Testis (tissue), 2 donors: ENCODE measurements at regions not wholly inside any gene's neighbourhood (a gene's known extent, or its start where the extent isn't known, plus 50 kb on each side); places are given as distances from the start of the nearest gene placed in this dataset.

ENCODE experiments used
- CTCF ChIP-seq, 3 experiments: fragments of 450-650 bp in 2 of 3; fragments of 200-600 bp in 1 of 3; sonication (generic) in 1 of 3; IDR thresholded peaks; one replicate each; pipeline ENCODE4 v1.5.1; 2016 to 2019; ENCODE audit warnings: antibody characterized with exemption in 3 of 3, mild to moderate bottlenecking in 2 of 3, moderate library complexity in 1 of 3
- POLR2A ChIP-seq: fragments of 450-650 bp; IDR thresholded peaks from one replicate; pipeline ENCODE4 v1.6.1; 2017; ENCODE audit warnings: antibody characterized with exemption, mild to moderate bottlenecking, moderate library complexity

- TF ChIP-seq CTCF (IDR thresholded peaks at IDR 0.05): no peak
- TF ChIP-seq POLR2A: no peak
Measured at GRCh38 chr6:21808551-21809242, 215.1 kb downstream of the SOX4 start.
